NCI-H2171 (cell line): ENCODE measurements at regions not wholly inside any gene's neighbourhood (a gene's known extent, or its start where the extent isn't known, plus 50 kb on each side); places are given as distances from the start of the nearest gene placed in this dataset.
"Not testable (repeated sequence)": the region's sequence is repeated elsewhere in the genome, so short reads cannot be mapped to it uniquely, and the experiment has no call there.

Source experiments
- DNase-seq: peaks from one replicate; lab custom pipeline; 2025; lab: John Stamatoyannopoulos, UW

DNA sequence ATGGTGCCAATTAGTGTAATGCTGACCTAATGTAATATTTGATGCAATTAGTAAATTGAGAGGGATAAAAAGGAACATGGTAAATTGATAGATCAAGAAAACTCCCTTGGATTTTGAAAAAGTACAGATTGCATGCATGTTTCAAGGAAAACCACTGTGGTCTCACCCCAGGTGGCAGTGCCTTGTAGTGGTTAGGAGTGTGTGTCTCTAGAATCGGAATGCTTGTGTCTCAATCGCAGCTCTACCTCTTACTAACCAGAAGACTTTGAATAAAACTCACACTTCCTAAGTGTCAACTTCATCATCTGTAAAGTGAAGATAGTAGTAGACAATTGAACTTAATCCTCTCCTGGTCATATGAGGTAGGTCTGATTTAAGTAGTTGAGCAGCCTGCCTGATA is 128.9 kb upstream of the GOT2 start:
- DNase-seq, result no peak

DNA sequence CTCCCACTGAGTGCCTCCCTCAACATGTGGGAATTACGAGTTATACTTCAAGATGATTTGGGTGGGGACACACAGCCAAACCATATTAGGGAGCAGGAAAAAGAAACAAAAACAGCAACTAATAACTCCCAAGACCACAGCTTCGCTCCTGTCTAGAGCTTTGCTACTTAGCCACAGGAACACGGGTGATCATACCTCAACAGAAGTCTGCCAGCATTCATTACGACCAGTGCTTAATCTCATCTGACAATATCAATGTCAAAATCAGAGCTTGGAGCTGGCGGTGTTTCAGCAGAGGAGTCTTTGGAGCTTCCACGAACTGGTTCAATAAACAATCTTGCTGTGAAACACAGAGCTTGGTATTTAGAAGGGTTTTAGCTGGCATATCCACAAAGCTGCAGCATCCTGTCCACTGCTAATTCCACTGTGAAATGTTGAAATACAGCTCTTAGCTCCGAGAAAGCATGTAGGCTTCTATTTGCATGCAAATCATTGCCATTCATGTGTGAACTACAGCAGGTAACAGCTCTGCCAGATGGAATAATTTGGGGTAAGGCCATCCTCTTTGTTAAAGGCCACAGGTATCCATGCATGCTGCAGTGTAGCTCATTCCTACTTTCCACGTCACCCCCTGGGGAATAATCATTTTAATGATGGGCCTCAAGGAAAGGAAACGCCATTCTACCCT is 128.4 kb upstream of the GOT2 start:
- no peak for DNase-seq

DNA sequence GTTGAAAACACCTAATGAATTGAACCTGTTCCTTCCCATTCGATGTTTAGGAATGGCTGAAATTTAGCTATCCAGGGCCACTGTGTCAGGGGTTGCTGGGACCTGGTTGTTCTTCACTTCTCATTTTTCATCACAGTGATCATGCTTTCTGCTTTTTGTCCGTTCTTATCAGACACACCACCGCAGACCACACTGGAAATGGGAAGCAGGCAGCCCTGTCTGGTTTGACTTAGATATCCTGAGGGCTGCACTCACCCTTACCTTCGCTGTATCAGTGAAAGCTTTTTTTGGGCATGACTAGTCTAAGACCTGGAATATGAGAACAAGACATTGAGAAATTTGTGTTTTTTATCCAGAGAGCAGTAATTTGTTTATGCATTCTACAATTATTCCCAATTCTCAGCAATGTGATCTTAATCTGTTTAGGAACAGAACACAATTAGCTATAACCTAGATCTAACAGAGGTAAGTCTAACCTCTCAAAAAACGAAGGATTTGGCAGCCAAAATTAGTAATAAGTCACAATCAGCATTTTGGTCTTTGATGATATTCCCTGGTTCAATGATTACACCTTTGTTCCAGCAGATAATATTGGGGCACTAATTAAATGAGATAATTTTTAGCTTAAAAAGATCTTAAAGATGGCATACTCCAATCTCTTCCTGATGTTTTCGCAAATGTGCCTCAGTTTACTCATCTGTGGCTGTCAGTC is 126.0 kb upstream of the GOT2 start:
- no peak for DNase-seq

DNA sequence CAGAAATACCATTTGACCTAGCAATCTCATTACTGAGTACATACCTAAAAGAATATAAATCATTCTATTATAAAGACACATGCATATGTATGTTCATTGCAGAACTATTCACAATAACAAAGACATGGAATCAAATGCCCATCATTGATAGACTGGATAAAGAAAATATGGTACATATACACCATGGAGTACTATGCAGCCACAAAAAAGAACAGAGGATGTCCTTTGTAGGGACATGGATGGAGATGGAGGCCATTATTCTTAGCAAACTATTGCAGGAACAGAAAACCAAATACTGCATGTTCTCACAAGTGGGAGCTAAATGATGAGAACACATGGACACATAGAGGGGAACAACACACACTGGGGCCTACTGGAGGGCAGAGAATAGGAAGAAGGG is 124.5 kb upstream of the GOT2 start:
- DNase-seq, result not testable (repeated sequence)

DNA sequence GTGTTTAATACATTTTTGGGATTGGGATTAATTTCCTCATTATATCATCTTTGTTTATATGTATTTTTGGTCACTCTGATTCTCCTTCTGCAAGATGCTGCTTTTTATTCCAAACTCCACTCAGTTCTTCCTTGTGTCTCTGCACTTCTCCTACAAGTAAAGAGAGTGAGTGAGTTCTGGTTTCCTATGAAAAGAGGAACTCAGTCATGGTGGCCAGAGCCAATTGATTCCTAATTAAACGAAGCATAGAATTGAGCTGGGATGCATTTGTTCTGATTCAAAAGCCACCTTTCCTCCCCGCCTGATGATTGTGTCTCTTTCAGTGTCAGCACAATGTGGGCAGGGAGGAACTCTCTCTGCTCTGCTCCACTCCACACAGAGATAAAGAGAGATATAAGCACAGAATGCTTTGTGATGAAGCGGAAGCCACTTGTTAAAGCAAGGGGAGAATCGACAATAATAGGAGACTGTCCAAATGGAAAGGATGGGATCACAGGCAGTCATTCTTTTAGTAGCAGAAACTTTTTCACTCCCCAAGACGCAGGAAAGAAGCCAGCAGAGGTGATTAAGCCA is 121.3 kb upstream of the GOT2 start:
- DNase-seq, result no peak

DNA sequence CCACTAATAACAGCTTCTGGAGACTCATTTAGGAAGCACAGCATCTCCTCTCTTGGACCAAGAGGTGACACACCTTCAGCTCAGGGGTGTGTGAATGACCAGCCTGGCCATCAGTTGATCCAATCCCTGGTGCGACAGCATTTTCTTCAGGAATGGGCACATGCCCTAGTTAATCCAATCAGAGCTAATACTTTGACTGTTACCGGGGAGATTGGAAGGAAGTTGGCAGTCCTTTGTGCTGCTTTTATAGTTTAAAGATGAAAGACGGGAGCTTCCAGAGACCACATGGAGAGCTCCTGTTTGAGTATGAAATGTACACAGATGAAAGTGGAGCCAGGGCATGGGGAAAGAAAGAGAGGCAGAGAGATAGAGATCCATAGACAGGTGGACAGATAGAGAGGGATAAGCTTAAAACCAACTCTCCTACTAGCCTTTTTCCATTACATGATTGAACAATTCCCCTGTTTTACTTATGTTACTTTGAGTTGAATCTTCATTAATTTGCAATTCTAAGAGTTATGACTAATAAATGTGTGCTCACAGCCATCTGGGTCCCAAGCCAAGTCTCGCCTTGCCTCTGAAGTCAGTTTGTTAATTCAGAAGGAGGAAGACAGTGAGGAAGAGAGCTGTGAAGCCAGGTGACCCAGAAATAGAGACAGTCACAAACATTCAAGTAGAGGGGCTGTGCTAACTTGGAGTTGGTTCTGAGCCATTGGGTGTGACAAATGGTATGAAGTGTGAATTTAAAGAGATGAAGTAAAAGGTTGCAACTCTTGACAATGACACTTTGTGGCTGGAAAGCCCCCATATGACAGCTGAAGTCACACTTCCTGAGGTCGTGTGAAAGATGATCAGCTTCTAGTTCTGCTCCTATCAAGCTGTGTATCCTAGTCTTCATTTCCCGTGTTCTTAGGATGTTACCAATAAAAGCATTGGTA is 120.0 kb upstream of the GOT2 start:
- DNase-seq, result no peak

DNA sequence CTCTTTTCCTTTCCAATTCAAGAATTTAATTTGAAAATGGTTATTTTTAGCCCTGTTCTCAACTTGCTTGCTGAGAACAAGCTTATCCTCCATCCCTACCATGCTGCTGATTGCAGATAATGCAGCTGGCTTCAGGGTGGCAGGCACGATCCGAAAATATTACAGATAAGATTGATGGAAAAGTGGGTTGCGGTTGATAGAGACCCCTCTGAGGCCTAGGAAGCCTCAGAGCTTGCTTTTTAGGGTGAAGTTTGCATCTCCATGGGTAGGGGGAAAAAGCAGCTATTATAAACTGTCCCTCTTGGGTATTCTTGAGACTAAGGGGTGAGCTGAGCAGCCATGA is 116.5 kb upstream of the GOT2 start:
- no peak for DNase-seq

DNA sequence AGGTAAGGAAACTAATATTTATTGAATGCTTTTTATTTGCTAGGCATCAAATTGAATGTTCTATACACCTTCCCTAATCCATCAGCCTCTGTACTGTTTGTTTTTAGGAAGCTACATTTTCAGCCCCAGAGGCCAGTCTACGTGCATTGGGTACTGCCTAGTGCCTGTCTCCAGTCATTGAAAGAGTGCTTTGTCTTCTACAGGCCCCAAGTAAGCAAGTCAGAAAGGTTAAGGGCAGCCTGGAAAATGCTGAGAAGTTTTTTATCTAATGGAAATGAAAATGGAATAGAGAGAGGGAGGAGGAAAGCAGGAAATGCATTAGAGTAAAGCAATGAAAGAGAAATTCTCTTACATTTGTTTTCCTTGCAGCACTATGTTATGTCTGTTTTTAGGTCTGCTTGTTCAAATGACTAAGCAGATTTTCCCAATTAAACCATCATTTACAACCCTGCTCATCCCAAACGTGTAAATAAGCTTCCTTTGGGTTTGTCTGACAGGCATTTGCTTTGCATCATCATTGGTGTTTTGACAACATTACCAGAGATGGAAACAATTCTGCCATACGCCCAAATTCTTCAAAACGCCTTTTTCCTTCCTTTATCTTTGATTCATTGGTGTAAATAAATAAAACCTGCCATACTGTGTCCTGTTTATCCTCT is 116.0 kb upstream of the GOT2 start:
- no peak for DNase-seq

DNA sequence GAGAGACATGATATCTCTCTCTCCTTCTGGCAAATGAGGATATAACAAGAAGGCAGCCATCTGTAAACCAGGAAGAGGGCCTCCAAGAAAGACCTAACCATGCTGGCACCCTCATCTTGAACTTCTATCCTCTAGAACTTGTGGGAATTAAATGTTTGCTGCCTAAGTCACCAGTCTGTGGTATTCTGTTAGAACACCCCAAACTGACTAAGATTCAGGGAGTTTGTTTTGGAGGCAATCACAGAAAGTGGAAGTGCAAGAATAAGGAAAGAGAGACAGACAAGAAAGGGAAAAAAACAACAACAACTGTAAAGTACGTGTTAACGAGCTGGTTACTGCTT is 114.5 kb upstream of the GOT2 start:
- no peak for DNase-seq

DNA sequence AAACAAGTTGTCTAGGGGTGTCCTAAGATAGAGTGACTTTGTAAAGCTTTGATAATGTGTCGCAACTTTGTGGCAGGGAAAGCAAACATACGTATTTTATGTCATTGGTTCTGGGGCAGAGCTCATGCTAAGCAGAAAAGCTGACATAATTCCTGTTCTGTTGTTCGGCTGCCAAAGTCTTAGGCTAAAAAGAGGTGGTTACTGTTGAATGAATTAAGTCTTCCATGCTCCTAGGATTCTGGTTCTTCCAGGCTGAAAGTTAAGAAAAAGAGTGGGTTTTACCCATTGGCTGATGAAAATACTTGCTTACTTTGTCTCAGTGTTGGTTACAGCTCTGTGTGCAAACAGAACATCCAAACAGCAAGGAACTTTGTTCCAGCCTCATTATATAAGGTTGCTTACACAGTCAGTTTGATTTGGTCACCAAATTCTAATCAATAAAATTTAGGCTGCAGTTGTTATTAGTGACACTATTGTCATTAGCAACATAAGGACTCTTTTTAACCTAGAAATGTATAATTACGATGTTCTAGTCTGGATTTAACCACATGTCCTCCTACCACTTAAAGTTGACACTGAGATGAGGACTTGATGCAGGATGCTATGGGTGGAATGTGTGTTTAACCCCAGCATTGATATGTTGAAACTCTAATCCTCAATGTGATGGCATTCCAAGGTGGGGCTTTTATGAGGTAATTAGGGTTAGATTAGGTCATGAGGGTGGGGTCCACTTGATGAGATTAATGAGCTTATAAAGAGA is 114.0 kb upstream of the GOT2 start:
- no peak for DNase-seq

DNA sequence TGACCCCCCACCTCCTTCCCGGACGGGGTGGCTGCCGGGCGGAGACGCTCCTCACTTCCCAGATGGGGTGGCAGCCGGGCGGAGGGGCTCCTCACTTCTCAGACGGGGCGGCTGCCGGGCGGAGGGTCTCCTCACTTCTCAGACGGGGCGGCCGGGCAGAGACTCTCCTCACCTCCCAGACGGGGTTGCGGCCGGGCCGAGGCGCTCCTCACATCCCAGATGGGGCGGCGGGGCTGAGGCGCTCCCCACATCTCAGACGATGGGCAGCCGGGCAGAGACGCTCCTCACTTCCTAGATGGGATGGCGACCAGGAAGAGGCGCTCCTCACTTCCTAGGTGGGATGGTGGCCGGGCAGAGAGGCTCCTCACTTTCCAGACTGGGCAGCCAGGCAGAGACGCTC is 112.1 kb upstream of the GOT2 start:
- not testable (repeated sequence) for DNase-seq

DNA sequence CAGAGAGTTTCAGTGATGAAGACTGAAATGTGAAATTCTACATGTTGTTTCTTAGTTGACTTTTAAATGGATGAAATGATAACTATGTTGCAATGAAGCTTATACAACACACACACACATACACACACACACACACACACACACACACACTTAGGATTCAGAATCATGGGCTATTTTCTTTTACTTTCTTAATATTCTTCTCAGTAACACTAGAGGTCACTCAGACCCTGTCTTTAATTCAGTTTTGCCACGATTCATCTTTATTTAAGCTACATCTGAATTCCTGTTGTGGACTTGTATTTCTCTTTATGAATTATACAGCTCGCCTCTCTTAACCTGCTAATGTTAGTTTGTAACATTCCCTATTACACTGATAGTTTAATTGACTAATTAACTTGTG is 109.6 kb upstream of the GOT2 start:
- no peak for DNase-seq

DNA sequence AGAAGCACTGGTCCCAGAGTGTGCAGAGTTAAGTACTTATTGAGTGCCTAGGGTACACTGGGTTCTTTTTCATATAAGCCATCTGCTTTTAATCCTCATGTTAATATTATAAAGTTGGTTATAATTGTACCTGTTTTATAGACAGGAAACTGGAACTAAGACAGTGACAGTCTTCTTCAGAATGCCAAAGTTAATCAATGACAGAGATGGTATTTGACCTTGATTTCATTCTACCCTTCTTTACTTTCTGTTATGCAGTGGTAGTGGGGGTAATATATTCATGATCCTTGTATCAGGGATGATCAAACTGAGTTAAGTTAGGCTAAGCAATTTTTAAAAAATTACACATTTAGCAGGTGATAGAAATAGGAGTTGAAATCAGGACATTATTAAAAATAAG is 108.6 kb upstream of the GOT2 start:
- no peak for DNase-seq

DNA sequence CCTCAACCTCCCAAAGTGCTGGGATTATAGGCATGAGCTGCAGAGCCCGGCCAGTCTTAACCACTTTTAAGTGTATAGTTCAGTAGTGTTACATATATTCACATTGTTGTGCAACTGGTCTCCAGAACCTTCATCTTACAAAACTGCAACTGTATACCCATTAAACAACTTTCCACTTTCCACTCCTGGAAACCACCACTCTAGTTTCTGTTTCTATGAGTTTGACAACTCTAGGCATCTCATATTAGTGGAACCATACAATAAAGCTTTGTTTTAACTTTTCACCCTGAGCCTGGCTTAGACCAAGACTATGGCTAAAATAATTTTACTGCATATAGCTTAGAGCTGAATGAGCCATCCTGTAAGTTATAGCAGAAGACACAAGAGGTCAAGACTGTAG is 108.0 kb upstream of the GOT2 start:
- DNase-seq, result no peak

DNA sequence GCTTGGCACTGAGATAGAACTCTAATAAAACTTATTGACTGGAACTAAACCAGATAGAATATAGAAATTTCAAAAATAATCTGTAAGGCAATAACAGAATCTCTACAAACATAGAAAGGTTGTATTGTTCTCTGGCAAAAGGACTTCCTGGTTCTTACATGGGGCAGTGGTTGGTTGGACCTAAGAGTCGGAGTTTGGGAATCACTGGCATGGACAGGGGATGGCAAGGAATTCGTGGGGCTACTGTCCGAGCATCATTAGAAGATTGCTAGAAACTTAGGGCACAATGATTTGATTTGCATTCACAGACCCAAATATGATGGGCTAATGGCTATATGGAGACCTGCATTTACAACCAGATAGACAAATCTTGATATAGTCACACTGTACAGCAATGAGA is 103.8 kb upstream of the GOT2 start:
- no peak for DNase-seq

DNA sequence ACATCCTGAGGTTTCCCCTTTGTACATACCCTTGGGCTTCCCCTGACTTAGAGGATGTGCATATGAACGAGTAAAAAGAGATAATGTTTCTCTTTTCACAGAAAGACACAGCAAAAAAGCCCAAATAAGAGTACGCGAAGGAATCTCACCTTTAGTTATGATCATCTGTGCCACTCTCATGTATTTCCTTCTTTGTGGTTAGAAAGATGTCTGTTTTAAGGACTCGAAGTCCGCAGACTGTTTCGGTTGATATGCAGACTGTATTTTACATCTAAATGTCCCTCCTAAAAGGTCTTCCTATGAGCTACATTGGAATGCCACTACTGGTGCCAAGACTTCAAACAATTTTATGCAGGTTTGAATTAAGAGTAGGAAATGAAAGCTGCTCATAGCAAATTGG is 102.3 kb upstream of the GOT2 start:
- no peak for DNase-seq

DNA sequence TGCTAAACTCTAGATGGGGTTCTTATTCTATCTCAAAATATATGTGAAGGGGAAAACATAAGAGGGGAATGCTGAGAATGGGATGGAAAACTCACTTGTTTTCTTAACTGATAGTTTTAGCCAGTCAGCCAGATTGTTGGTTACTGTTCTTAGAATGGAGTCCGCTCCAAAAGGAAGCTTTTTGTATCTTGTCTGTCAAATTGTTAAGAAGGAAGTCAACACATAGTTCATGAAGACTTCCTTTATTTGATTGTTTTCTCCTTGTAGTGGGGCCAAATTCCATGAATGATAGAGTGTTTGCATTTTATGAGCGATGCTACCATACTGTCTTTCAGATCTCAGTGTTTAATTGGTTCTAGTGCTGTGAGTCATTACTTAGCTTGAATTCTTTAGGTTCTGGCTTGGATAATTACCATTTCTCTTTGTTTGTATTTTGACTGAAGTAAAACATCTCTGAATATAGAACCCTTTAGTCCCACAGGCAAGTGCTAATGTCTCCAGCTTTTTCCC is 98.3 kb upstream of the GOT2 start:
- DNase-seq, result no peak

DNA sequence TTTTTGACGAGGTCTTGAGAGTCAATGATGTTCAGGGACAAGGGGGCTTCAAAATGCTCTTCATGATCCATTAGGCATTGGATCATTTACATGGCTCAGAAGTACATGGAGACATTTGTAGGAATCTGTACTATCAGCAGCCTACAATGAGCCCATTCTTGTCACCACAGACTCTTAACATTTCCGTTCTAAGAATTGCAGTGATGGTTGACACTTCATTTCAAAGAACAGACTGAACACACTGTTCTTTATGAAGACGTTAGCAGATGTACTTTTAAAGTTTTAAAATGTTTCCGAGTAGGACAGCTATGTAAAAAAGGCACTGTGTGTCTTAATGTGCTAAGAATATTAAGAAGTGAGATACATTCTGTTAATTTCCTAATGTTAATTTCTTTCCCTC is 97.3 kb upstream of the GOT2 start:
- DNase-seq, result no peak

DNA sequence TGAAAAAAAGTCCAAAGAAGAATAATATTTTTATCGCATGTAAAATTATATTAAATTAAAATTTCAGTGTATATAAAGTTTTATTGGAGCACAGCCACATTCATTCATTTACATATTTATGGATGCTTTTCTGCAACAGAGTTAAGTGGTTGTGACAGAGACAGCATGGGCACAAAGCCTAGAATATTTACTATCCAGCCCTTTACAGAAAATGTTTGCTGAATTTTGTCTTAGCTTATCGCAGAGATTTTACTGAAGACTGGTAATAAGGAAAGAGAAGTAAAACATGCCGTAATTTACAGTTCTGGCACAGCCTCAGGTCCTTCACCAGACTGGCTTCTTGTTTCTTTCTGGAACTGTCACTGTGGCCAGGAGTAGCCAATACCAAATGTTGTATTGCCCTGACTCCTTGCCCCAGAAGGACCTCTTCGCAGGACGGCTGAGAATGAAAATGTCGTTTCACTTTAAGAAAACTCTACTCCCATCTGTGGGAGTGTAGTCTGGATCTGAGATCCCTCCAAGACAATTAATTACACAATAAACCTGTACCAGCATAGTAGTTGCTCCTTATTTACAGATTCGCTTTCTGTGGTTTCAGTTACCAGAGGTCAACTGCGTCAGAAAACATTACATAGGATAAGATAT is 94.9 kb upstream of the GOT2 start:
- DNase-seq, result no peak

DNA sequence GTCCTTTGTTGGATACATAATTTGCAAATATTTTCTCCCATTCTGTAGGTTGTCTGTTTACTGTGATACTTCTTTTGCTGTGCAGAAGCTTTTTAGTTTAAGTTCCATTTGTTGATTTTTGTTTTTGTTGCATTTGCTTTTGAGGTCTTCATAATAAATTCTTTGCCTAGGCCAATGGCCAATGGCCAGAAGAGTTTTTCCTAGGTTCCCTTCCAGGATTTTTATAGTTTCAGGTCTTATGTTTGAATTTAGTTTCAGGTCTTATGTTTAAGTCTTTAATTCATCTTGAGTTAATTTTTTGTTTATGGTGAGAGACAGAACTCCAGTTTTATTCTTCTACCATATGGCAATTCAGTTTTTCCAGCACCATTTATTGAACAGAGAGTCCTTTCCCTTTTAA is 90.1 kb upstream of the GOT2 start:
- no peak for DNase-seq

DNA sequence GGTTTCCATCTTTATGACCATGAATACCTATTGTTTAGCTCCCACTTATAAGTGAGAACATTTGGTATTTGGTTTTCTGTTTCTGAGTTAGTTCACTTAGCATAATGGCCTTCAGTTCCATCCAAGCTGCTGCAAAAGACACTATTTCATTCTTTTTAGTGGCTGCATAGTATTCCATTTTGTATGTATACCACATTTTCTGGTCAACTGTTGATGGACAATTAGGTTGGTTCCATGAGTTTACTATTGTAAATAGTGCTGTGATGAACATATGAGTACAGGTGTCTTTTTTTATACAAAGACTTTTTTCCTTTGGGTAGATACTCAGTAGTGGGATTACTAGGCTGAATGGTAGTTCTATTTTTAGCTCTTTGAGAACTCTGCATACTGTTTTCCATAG is 87.8 kb upstream of the GOT2 start:
- no peak for DNase-seq
